ENCODE measurements at regions not wholly inside any gene's neighbourhood (a gene's known extent, or its start where the extent isn't known, plus 50 kb on each side); places are given as distances from the start of the nearest gene placed in this dataset.

- no peak for DNase-seq (ENCODE audit: low read depth)
- no peak overlapping the region for H3K4me3 ChIP-seq (ENCODE audit: low read depth, low read length)
- TF ChIP-seq CTCF (IDR thresholded peaks at IDR 0.05; ENCODE audit: low read depth, low read length) (no peak), MYC (IDR thresholded peaks at IDR 0.05; ENCODE audit: low read depth, low read length) (no peak), POLR2A (IDR thresholded peaks at IDR 0.05; ENCODE audit: extremely low read depth, insufficient read length) (no peak), MAX (IDR thresholded peaks at IDR 0.05; ENCODE audit: low read depth, low read length) (no peak)
These were observed 93.1 kb upstream of the B3GAT1 start for GRCh38 chr11:134505125-134505524.

- no peak for DNase-seq (ENCODE audit: low read depth)
- no peak overlapping the region for H3K4me3 ChIP-seq (ENCODE audit: low read depth, low read length)
- no peak for TF ChIP-seq MAX (IDR thresholded peaks at IDR 0.05; ENCODE audit: low read depth, low read length)
- TF ChIP-seq MYC (IDR thresholded peaks at IDR 0.05; ENCODE audit: low read depth, low read length), result no peak
- no peak for TF ChIP-seq CTCF (IDR thresholded peaks at IDR 0.05; ENCODE audit: low read depth, low read length)
- TF ChIP-seq POLR2A (IDR thresholded peaks at IDR 0.05; ENCODE audit: extremely low read depth, insufficient read length), result no peak
These were observed 92.3 kb upstream of the B3GAT1 start for GRCh38 chr11:134504146-134504905.

- DNase-seq (ENCODE audit: low read depth), result no peak
- no peak for TF ChIP-seq POLR2A (IDR thresholded peaks at IDR 0.05; ENCODE audit: extremely low read depth, insufficient read length)
These were observed 91.6 kb upstream of the B3GAT1 start for GRCh38 chr11:134503596-134503995.

GRCh38 chr11:134503100-134503499 lies 91.1 kb upstream of the B3GAT1 start:
- no peak for DNase-seq (ENCODE audit: low read depth)
- no peak overlapping the region for H3K4me3 ChIP-seq (ENCODE audit: low read depth, low read length)
- TF ChIP-seq CTCF (IDR thresholded peaks at IDR 0.05; ENCODE audit: low read depth, low read length) (no peak), POLR2A (IDR thresholded peaks at IDR 0.05; ENCODE audit: extremely low read depth, insufficient read length) (no peak), MAX (IDR thresholded peaks at IDR 0.05; ENCODE audit: low read depth, low read length) (no peak), MYC (IDR thresholded peaks at IDR 0.05; ENCODE audit: low read depth, low read length) (no peak)

More at GRCh38 chr11:134503596-134503995, 91.6 kb upstream of the B3GAT1 start:
- H3K4me3 ChIP-seq (ENCODE audit: low read depth, low read length), result no peak overlapping the region

- DNase-seq (ENCODE audit: low read depth), result no peak
- TF ChIP-seq CTCF (IDR thresholded peaks at IDR 0.05; ENCODE audit: low read depth, low read length) (no peak), POLR2A (IDR thresholded peaks at IDR 0.05; ENCODE audit: extremely low read depth, insufficient read length) (no peak), MAX (IDR thresholded peaks at IDR 0.05; ENCODE audit: low read depth, low read length) (no peak)
- no peak overlapping the region for H3K4me3 ChIP-seq (ENCODE audit: low read depth, low read length)
These were observed 90.1 kb upstream of the B3GAT1 start for GRCh38 chr11:134502153-134502550.

- TF ChIP-seq MYC (IDR thresholded peaks at IDR 0.05; ENCODE audit: low read depth, low read length), result no peak
- no peak for TF ChIP-seq CTCF (IDR thresholded peaks at IDR 0.05; ENCODE audit: low read depth, low read length)
- no peak for TF ChIP-seq POLR2A (IDR thresholded peaks at IDR 0.05; ENCODE audit: extremely low read depth, insufficient read length)
- TF ChIP-seq MAX (IDR thresholded peaks at IDR 0.05; ENCODE audit: low read depth, low read length), result no peak
- H3K4me3 ChIP-seq (ENCODE audit: low read depth, low read length), result no peak overlapping the region
- no peak for DNase-seq (ENCODE audit: low read depth)
These were observed 89.5 kb upstream of the B3GAT1 start for GRCh38 chr11:134501406-134502152.

All from NB4 (cell line).